Upper lobe of right lung (tissue), 1 donor: ENCODE measurements at regions not wholly inside any gene's neighbourhood (a gene's known extent, or its start where the extent isn't known, plus 50 kb on each side); places are given as distances from the start of the nearest gene placed in this dataset.

Experiments
- ATAC-seq: fragments of 200-7000 bp; cut with Tn5 transposase; one replicate; pipeline ENCODE4 v1.9.1; 2020; ENCODE audit warnings: mild to moderate bottlenecking, moderate library complexity
- DNase-seq: peaks from one replicate; pipeline ENCODE4 v3.0.0-alpha.2; 2020
- H3K27ac ChIP-seq: fragments of 200-600 bp; one replicate; pipeline ENCODE4 v1.8.0; 2022
- H3K27me3 ChIP-seq: fragments of 200-600 bp; one replicate; pipeline ENCODE4 v1.8.0; 2022; ENCODE audit warnings: mild to moderate bottlenecking
- H3K36me3 ChIP-seq: fragments of 200-600 bp; one replicate; pipeline ENCODE4 v1.8.0; 2022
- H3K4me1 ChIP-seq: fragments of 200-600 bp; one replicate; pipeline ENCODE4 v1.8.0; 2022
- H3K4me3 ChIP-seq: fragments of 200-600 bp; one replicate; pipeline ENCODE4 v1.8.0; 2022; ENCODE audit warnings: mild to moderate bottlenecking
- H3K9me3 ChIP-seq: fragments of 200-600 bp; one replicate; pipeline ENCODE4 v1.8.0; 2022
- CTCF ChIP-seq: fragments of 200-600 bp; IDR thresholded peaks from one replicate; pipeline ENCODE4 v1.8.0; 2022; ENCODE audit warnings: antibody characterized with exemption
- intact Hi-C: fragments of 100-400 bp; cut with DNase I; formaldehyde crosslinking; loops from one replicate; pipeline ENCODE4 v1.11.0; 2022
- donor health status: DM: no; HTN: yes; CAD: no; lungs with severe emphysema.

GRCh38 chr3:144361002-144361401 lies 389.4 kb downstream of the DIPK2A start:
- intact Hi-C loops: no loop called here
- no peaks in the 10 kb centered on the region for H3K9me3 ChIP-seq

GRCh38 chr3:144362126-144362525 lies 390.5 kb downstream of the DIPK2A start:
- intact Hi-C loops: no loop called here
- no peak overlapping the region for H3K27ac ChIP-seq
- H3K9me3 ChIP-seq: no peaks in the 10 kb centered on the region
- H3K4me3 ChIP-seq: no peak overlapping the region
- DNase-seq (no peak), ATAC-seq (no peak)
- TF ChIP-seq CTCF: no peak
- no peaks in the 10 kb centered on the region for H3K36me3 ChIP-seq
- no peaks in the 10 kb centered on the region for H3K27me3 ChIP-seq
- no peaks in the 10 kb centered on the region for H3K4me1 ChIP-seq

More at GRCh38 chr3:144361002-144361401, 389.4 kb downstream of the DIPK2A start:
- no peak overlapping the region for H3K4me3 ChIP-seq
- DNase-seq (no peak), ATAC-seq (no peak)
- no peak overlapping the region for H3K27ac ChIP-seq
- H3K36me3 ChIP-seq: no peaks in the 10 kb centered on the region
- no peak for TF ChIP-seq CTCF
- no peaks in the 10 kb centered on the region for H3K4me1 ChIP-seq
- no peaks in the 10 kb centered on the region for H3K27me3 ChIP-seq

GRCh38 chr3:144363856-144364255 lies 392.2 kb downstream of the DIPK2A start:
- intact Hi-C loops: no loop called here
- H3K9me3 ChIP-seq: peaks cover 9% of the 10 kb centered on the region
- no peaks in the 10 kb centered on the region for H3K36me3 ChIP-seq
- H3K27ac ChIP-seq: no peak overlapping the region
- ATAC-seq: no peak
- DNase-seq: no peak
- H3K4me3 ChIP-seq: no peak overlapping the region
- H3K4me1 ChIP-seq: no peaks in the 10 kb centered on the region
- H3K27me3 ChIP-seq: no peaks in the 10 kb centered on the region
- TF ChIP-seq CTCF: no peak

GRCh38 chr3:144364737-144365136 lies 393.1 kb downstream of the DIPK2A start:
- no peaks in the 10 kb centered on the region for H3K27me3 ChIP-seq
- ATAC-seq (no peak), DNase-seq (no peak)
- H3K4me3 ChIP-seq: no peak overlapping the region
- H3K27ac ChIP-seq: no peak overlapping the region
- H3K36me3 ChIP-seq: no peaks in the 10 kb centered on the region
- intact Hi-C loops: no loop called here
- H3K4me1 ChIP-seq: no peaks in the 10 kb centered on the region
- no peak for TF ChIP-seq CTCF
- H3K9me3 ChIP-seq: peaks cover 9% of the 10 kb centered on the region

GRCh38 chr3:144369129-144369879 lies 397.7 kb downstream of the DIPK2A start:
- intact Hi-C loops: no loop called here
- no peak for ATAC-seq

More at GRCh38 chr3:144369129-144369879, 397.7 kb downstream of the DIPK2A start:
- peaks cover 9% of the 10 kb centered on the region for H3K9me3 ChIP-seq
- no peak for DNase-seq
- no peaks in the 10 kb centered on the region for H3K4me1 ChIP-seq
- no peak overlapping the region for H3K27ac ChIP-seq
- TF ChIP-seq CTCF: no peak
- H3K36me3 ChIP-seq: no peaks in the 10 kb centered on the region
- no peaks in the 10 kb centered on the region for H3K27me3 ChIP-seq
- no peak overlapping the region for H3K4me3 ChIP-seq
